ENCODE measurements at regions not wholly inside any gene's neighbourhood (a gene's known extent, or its start where the extent isn't known, plus 50 kb on each side); places are given as distances from the start of the nearest gene placed in this dataset.

- TF ChIP-seq CTCF (IDR thresholded peaks at IDR 0.05; ENCODE audit: low read depth, low read length, poor library complexity, severe bottlenecking) (no peak), EZH2phosphoT487 (IDR thresholded peaks at IDR 0.05; ENCODE audit: borderline replicate concordance, low read length) (no peak)
These were observed 1077.6 kb upstream of the FOXG1 start for GRCh38 chr14:27688841-27689444.

Measured in DOHH2 (cell line).